ENCODE measurements at regions not wholly inside any gene's neighbourhood (a gene's known extent, or its start where the extent isn't known, plus 50 kb on each side); places are given as distances from the start of the nearest gene placed in this dataset.

GRCh38 chr3:160065282-160065681, 76.6 kb downstream of the IL12A start (continued):
- TF ChIP-seq GABPA (IDR thresholded peaks at IDR 0.05 in 1 of 2, conservative IDR thresholded peaks at IDR 0.05 in 1 of 2) = no peak
- TF ChIP-seq NR2F2 (IDR thresholded peaks at IDR 0.05) = no peak
- TF ChIP-seq EGR1 (IDR thresholded peaks at IDR 0.05; ENCODE audit: low read depth in 2 of 2) = no peak

- Histone ChIP-seq H3K4me1 (ENCODE audit: control insufficient read depth in 4 of 4, insufficient read depth in 4 of 4, low read length in 3 of 4) (no peaks in the 10 kb centered on the region), H3K27me3 (ENCODE audit: control insufficient read depth in 4 of 4, insufficient read depth in 4 of 4, low read length in 3 of 4) (peaks cover 0 to 2% (median 0%) of the 10 kb centered on the region in 4 donors), H3K36me3 (ENCODE audit: control insufficient read depth in 4 of 4, insufficient read depth in 3 of 4, low read depth in 1 of 4, low read length in 3 of 4) (no peaks in the 10 kb centered on the region), H3K9me3 (ENCODE audit: control insufficient read depth in 4 of 4, low read length in 3 of 4) (no peaks in the 10 kb centered on the region), H3K4me3 (ENCODE audit: low read depth in 1 of 3, low read length in 3 of 3) (no peak overlapping the region), H3K27ac (ENCODE audit: low read depth in 1 of 2, low read length in 2 of 2) (no peak overlapping the region), H3K9ac (ENCODE audit: low read depth in 1 of 2, low read length in 2 of 2) (no peak overlapping the region)
- TF ChIP-seq TAF1 (conservative IDR thresholded peaks at IDR 0.05) (no peak), YY1 (IDR thresholded peaks at IDR 0.05) (no peak), HNF4G (IDR thresholded peaks at IDR 0.05) (no peak), ZBTB33 (IDR thresholded peaks at IDR 0.05) (no peak), ATF3 (IDR thresholded peaks at IDR 0.05) (no peak)
- WGBS = 96% methylated on average over 3 of the region's 4 CpGs
- no peak for DNase-seq (ENCODE audit: low spot score)
These were observed 77.2 kb downstream of the IL12A start for GRCh38 chr3:160065786-160066185.

- Histone ChIP-seq H3K36me3 (ENCODE audit: control insufficient read depth in 4 of 4, insufficient read depth in 3 of 4, low read depth in 1 of 4, low read length in 3 of 4) (no peaks in the 10 kb centered on the region), H3K9ac (ENCODE audit: low read depth in 1 of 2, low read length in 2 of 2) (no peak overlapping the region), H3K4me1 (ENCODE audit: control insufficient read depth in 4 of 4, insufficient read depth in 4 of 4, low read length in 3 of 4) (no peaks in the 10 kb centered on the region), H3K27ac (ENCODE audit: low read depth in 1 of 2, low read length in 2 of 2) (no peak overlapping the region), H3K27me3 (ENCODE audit: control insufficient read depth in 4 of 4, insufficient read depth in 4 of 4, low read length in 3 of 4) (peaks cover 0 to 2% (median 0%) of the 10 kb centered on the region in 4 donors), H3K4me3 (ENCODE audit: low read depth in 1 of 3, low read length in 3 of 3) (no peak overlapping the region), H3K9me3 (ENCODE audit: control insufficient read depth in 4 of 4, low read length in 3 of 4) (no peaks in the 10 kb centered on the region)
- no peak for TF ChIP-seq JUND (IDR thresholded peaks at IDR 0.05)
- no peak for TF ChIP-seq CTCF (IDR thresholded peaks at IDR 0.05; ENCODE audit: low read depth, low read length, missing input control)
- no peak for TF ChIP-seq YY1 (IDR thresholded peaks at IDR 0.05)
- TF ChIP-seq NR2F2 (IDR thresholded peaks at IDR 0.05) = no peak
- TF ChIP-seq GABPA (IDR thresholded peaks at IDR 0.05 in 1 of 2, conservative IDR thresholded peaks at IDR 0.05 in 1 of 2) = no peak
- no peak for TF ChIP-seq HNF4A (conservative IDR thresholded peaks at IDR 0.05)
- no peak for TF ChIP-seq SP1 (IDR thresholded peaks at IDR 0.05)
- no peak for TF ChIP-seq FOXA1 (IDR thresholded peaks at IDR 0.05)
- 66% methylated on average over 3 of the region's 3 CpGs for whole genome bisulfite sequencing
- no peak for DNase-seq (ENCODE audit: low spot score)
These were observed 81.4 kb downstream of the IL12A start for GRCh38 chr3:160069986-160070385.

GRCh38 chr3:160076519-160076918, 87.9 kb downstream of the IL12A start:
- no peaks in the 10 kb centered on the region for H3K36me3 ChIP-seq (ENCODE audit: control insufficient read depth in 4 of 4, insufficient read depth in 3 of 4, low read depth in 1 of 4, low read length in 3 of 4)
- 94% methylated on average over 3 of the region's 3 CpGs for WGBS

More at GRCh38 chr3:160076519-160076918, 87.9 kb downstream of the IL12A start:
- TF ChIP-seq FOXA1 (IDR thresholded peaks at IDR 0.05) (no peak), JUND (IDR thresholded peaks at IDR 0.05) (no peak), SP1 (IDR thresholded peaks at IDR 0.05) (no peak), YY1 (IDR thresholded peaks at IDR 0.05) (no peak), GABPA (IDR thresholded peaks at IDR 0.05 in 1 of 2, conservative IDR thresholded peaks at IDR 0.05 in 1 of 2) (no peak), RAD21 (IDR thresholded peaks at IDR 0.05) (no peak), HNF4G (IDR thresholded peaks at IDR 0.05) (no peak)
- H3K9ac ChIP-seq (ENCODE audit: low read depth in 1 of 2, low read length in 2 of 2) = no peak overlapping the region
- H3K9me3 ChIP-seq (ENCODE audit: control insufficient read depth in 4 of 4, low read length in 3 of 4) = no peaks in the 10 kb centered on the region
- no peaks in the 10 kb centered on the region for H3K27me3 ChIP-seq (ENCODE audit: control insufficient read depth in 4 of 4, insufficient read depth in 4 of 4, low read length in 3 of 4)
- H3K4me3 ChIP-seq (ENCODE audit: low read depth in 1 of 3, low read length in 3 of 3) = no peak overlapping the region
- DNase-seq (ENCODE audit: low spot score) = no peak
- H3K27ac ChIP-seq (ENCODE audit: low read depth in 1 of 2, low read length in 2 of 2) = no peak overlapping the region
- no peaks in the 10 kb centered on the region for H3K4me1 ChIP-seq (ENCODE audit: control insufficient read depth in 4 of 4, insufficient read depth in 4 of 4, low read length in 3 of 4)

All from liver (tissue), 8 donors.